Erythroblast (primary cell): ENCODE measurements at regions not wholly inside any gene's neighbourhood (a gene's known extent, or its start where the extent isn't known, plus 50 kb on each side); places are given as distances from the start of the nearest gene placed in this dataset.

Experiments used
- GATA1 ChIP-seq: IDR thresholded peaks from 2 replicates; pipeline ENCODE4 v1.6.1; 2011; ENCODE audit warnings: low read depth, mild to moderate bottlenecking, control low read depth, low read length, moderate library complexity
- POLR2A ChIP-seq: IDR thresholded peaks from 2 replicates; pipeline ENCODE4 v1.6.1; 2011; ENCODE audit warnings: mild to moderate bottlenecking, low read length

- TF ChIP-seq POLR2A: no peak
- no peak for TF ChIP-seq GATA1
These were observed 188.9 kb upstream of the TNC start for GRCh38 chr9:115306865-115307264.
